T-cell (primary cell): ENCODE measurements at regions not wholly inside any gene's neighbourhood (a gene's known extent, or its start where the extent isn't known, plus 50 kb on each side); places are given as distances from the start of the nearest gene placed in this dataset.

Experiments used
- ATAC-seq, 4 experiments: fragments of 200-7000 bp in 3 of 4; fragments of 150-1000 bp in 1 of 4; cut with Tn5 transposase; replicated peaks in 1 of 4; 1 replicate in 3 of 4; 2 replicates in 1 of 4; pipeline ENCODE4 v1.10.0; 2021; ENCODE audit warnings: moderate library complexity in 3 of 4, mild to moderate bottlenecking in 2 of 4, moderate number of reproducible peaks in 1 of 4
- CTCF ChIA-PET, 2 donors: fragments of 300-600 bp; sonication (Branson Sonifier 250); formaldehyde crosslinking; loops; one replicate each; lab custom pipeline; 2022; ENCODE audit warnings: antibody characterized with exemption in 2 of 2; lab: Charles Lee
- POLR2A ChIA-PET, 2 donors: fragments of 300-600 bp; sonication (Branson Sonifier 250); formaldehyde crosslinking; loops; one replicate each; lab custom pipeline; 2022; ENCODE audit warnings: antibody characterized with exemption in 2 of 2; lab: Charles Lee
- DNase-seq, 35 experiments: peaks; one replicate each; pipeline versions ENCODE4 v3.0.0 to v3.0.0-alpha.2; 2013 to 2023
- H3K27ac ChIP-seq: one replicate; pipeline ENCODE4 v1.5.1; 2013; ENCODE audit warnings: low read length
- H3K27me3 ChIP-seq, 2 experiments: replicated peaks in 1 of 2; 1 replicate in 1 of 2; 2 replicates in 1 of 2; pipeline versions ENCODE4 v1.6.1 to v1.7.0; 2013; ENCODE audit warnings: low read length in 1 of 2, mixed read lengths in 1 of 2; ENCODE audit not compliant: control insufficient read depth in 2 of 2, insufficient read depth in 2 of 2; ENCODE audit errors: extremely low read depth in 1 of 2
- H3K36me3 ChIP-seq, 2 donors: 1 replicate in 1 of 2; 2 replicates in 1 of 2; pipeline versions ENCODE4 v1.6.1 to v1.7.0; 2013; ENCODE audit warnings: low read length in 1 of 2; ENCODE audit not compliant: control insufficient read depth in 2 of 2, insufficient read depth in 1 of 2; ENCODE audit errors: extremely low read depth in 1 of 2
- H3K4me1 ChIP-seq, 2 experiments: 1 replicate in 1 of 2; 2 replicates in 1 of 2; pipeline versions ENCODE4 v1.6.1 to v1.7.0; 2013; ENCODE audit warnings: low read length in 2 of 2, mixed read lengths in 1 of 2; ENCODE audit not compliant: insufficient read depth in 2 of 2, control insufficient read depth in 1 of 2; ENCODE audit errors: extremely low read depth in 1 of 2
- H3K4me3 ChIP-seq, 2 donors: 1 replicate in 1 of 2; 2 replicates in 1 of 2; pipeline versions ENCODE4 v1.5.1 to v1.7.0; 2013; ENCODE audit warnings: mild to moderate bottlenecking in 2 of 2, low read length in 1 of 2, moderate library complexity in 1 of 2; ENCODE audit not compliant: control insufficient read depth in 1 of 2; ENCODE audit errors: extremely low read depth in 1 of 2
- H3K9me3 ChIP-seq: 2 replicates; pipeline ENCODE4 v1.7.0; 2013
- H3K27ac Mint-ChIP-seq, 2 donors: one replicate each; pipeline ENCODE4 v1.8.0; 2020 to 2021; ENCODE audit warnings: mild to moderate bottlenecking in 2 of 2, mixed read lengths in 2 of 2
- H3K27me3 Mint-ChIP-seq, 2 donors: one replicate each; pipeline ENCODE4 v1.8.0; 2021 to 2022; ENCODE audit warnings: mixed read lengths in 2 of 2
- H3K36me3 Mint-ChIP-seq: one replicate; pipeline ENCODE4 v1.8.0; 2021; ENCODE audit warnings: mixed read lengths
- H3K4me1 Mint-ChIP-seq, 3 donors: one replicate each; pipeline ENCODE4 v1.8.0; 2020 to 2022; ENCODE audit warnings: mixed read lengths in 3 of 3, mild to moderate bottlenecking in 1 of 3
- H3K4me3 Mint-ChIP-seq, 3 donors: one replicate each; pipeline ENCODE4 v1.8.0; 2020 to 2022; ENCODE audit warnings: mild to moderate bottlenecking in 3 of 3, mixed read lengths in 3 of 3, moderate library complexity in 3 of 3
- H3K9me3 Mint-ChIP-seq, 3 donors: one replicate each; pipeline ENCODE4 v1.8.0; 2020 to 2022; ENCODE audit warnings: mixed read lengths in 3 of 3
- WGBS: methylation state at CpG from one replicate; pipeline ENCODE4 v1.1.5; 2013; ENCODE audit warnings: missing lambda C conversion rate; ENCODE audit not compliant: insufficient coverage; 5-methylcytosine and 5-hydroxymethylcytosine counted together

- no peaks in the 10 kb centered on the region for H3K36me3 Mint-ChIP-seq
- no peak overlapping the region for H3K27ac ChIP-seq
- CTCF ChIA-PET = interaction anchor here (0.6 kb wide), 2 partner anchors 40 to 569 kb away, joined by 3 read pairs; no protein-coding TSS in a partner anchor
- ATAC-seq = no peak
- H3K4me3 Mint-ChIP-seq = no peak overlapping the region
- peaks cover 6 to 16% (median 9%) of the 10 kb centered on the region in 3 donors for H3K4me1 Mint-ChIP-seq
- WGBS = 70% methylated on average over 24 of the region's 28 CpGs
- H3K4me1 ChIP-seq = peaks cover 2 to 11% of the 10 kb centered on the region in 2 experiments
- H3K27me3 Mint-ChIP-seq = peaks cover 3 to 42% of the 10 kb centered on the region in 2 donors
- H3K4me3 ChIP-seq = no peak overlapping the region
- peaks cover 0 to 54% of the 10 kb centered on the region in 2 experiments for H3K27me3 ChIP-seq
- no peak overlapping the region for H3K27ac Mint-ChIP-seq
- H3K9me3 Mint-ChIP-seq = no peaks in the 10 kb centered on the region
- POLR2A ChIA-PET = no interaction called here
- H3K36me3 ChIP-seq = no peaks in the 10 kb centered on the region
- no peak for DNase-seq
- H3K9me3 ChIP-seq = no peaks in the 10 kb centered on the region
Observed at GRCh38 chr16:85329059-85329812, 217.0 kb upstream of the CIBAR2 start.

GRCh38 chr16:85330006-85330693 is 217.9 kb upstream of the CIBAR2 start:
- ATAC-seq = no peak
- H3K9me3 Mint-ChIP-seq = no peaks in the 10 kb centered on the region
- H3K27ac Mint-ChIP-seq = no peak overlapping the region
- no peaks in the 10 kb centered on the region for H3K36me3 ChIP-seq
- H3K4me3 Mint-ChIP-seq = no peak overlapping the region
- WGBS = 38% methylated on average over 15 of the region's 21 CpGs
- H3K9me3 ChIP-seq = no peaks in the 10 kb centered on the region
- CTCF ChIA-PET = interaction anchor here in 1 of 2 donors (0.5 kb wide), 1 partner anchor 226 kb away, joined by 4 read pairs; no protein-coding TSS in a partner anchor
- no peak overlapping the region for H3K27ac ChIP-seq
- peaks cover 2 to 20% of the 10 kb centered on the region in 2 experiments for H3K4me1 ChIP-seq
- no peaks in the 10 kb centered on the region for H3K36me3 Mint-ChIP-seq
- no peak for DNase-seq
- H3K4me3 ChIP-seq = no peak overlapping the region
- POLR2A ChIA-PET = no interaction called here
- H3K27me3 ChIP-seq = peaks cover 0 to 63% of the 10 kb centered on the region in 2 experiments
- H3K27me3 Mint-ChIP-seq = peaks cover 3 to 44% of the 10 kb centered on the region in 2 donors
- peaks cover 14 to 26% (median 17%) of the 10 kb centered on the region in 3 donors for H3K4me1 Mint-ChIP-seq

GRCh38 chr16:85330694-85331188 is 218.5 kb upstream of the CIBAR2 start:
- H3K36me3 ChIP-seq = no peaks in the 10 kb centered on the region
- ChIA-PET CTCF (interaction anchor here in 1 of 2 donors (0.5 kb wide), 1 partner anchor 226 kb away, joined by 4 read pairs; no protein-coding TSS in a partner anchor), POLR2A (no interaction called here)
- no peak overlapping the region for H3K4me3 ChIP-seq
- Mint-ChIP-seq H3K36me3 (no peaks in the 10 kb centered on the region), H3K4me3 (no peak overlapping the region), H3K4me1 (peaks cover 19 to 31% (median 22%) of the 10 kb centered on the region in 3 donors), H3K27me3 (peaks cover 3 to 49% of the 10 kb centered on the region in 2 donors), H3K9me3 (no peaks in the 10 kb centered on the region), H3K27ac (peak overlapping the region in 1 of 2 donors; percentile 23)
- H3K27me3 ChIP-seq = peaks cover 0 to 69% of the 10 kb centered on the region in 2 experiments
- peaks cover 2 to 26% of the 10 kb centered on the region in 2 experiments for H3K4me1 ChIP-seq
- no peaks in the 10 kb centered on the region for H3K9me3 ChIP-seq
- 9% methylated on average over 1 of the region's 6 CpGs for WGBS
- H3K27ac ChIP-seq = no peak overlapping the region
- DNase-seq = peak in 6 of 35 experiments; percentile 9 to 64 (median 22)
- ATAC-seq = peak in 3 of 4 experiments; percentile 32 to 66 (median 38)

- no peak overlapping the region for H3K27ac Mint-ChIP-seq
- peaks cover 19 to 31% (median 23%) of the 10 kb centered on the region in 3 donors for H3K4me1 Mint-ChIP-seq
- Histone ChIP-seq H3K27ac (no peak overlapping the region), H3K9me3 (no peaks in the 10 kb centered on the region), H3K4me1 (peaks cover 2 to 29% of the 10 kb centered on the region in 2 experiments), H3K36me3 (no peaks in the 10 kb centered on the region), H3K27me3 (peaks cover 0 to 78% of the 10 kb centered on the region in 2 experiments), H3K4me3 (no peak overlapping the region)
- WGBS = 70% methylated on average over 6 of the region's 7 CpGs
- DNase-seq (no peak), ATAC-seq (no peak)
- H3K27me3 Mint-ChIP-seq = peaks cover 3 to 55% of the 10 kb centered on the region in 2 donors
- CTCF ChIA-PET = no interaction called here
- POLR2A ChIA-PET = no interaction called here
- H3K4me3 Mint-ChIP-seq = no peak overlapping the region
- no peaks in the 10 kb centered on the region for H3K36me3 Mint-ChIP-seq
- H3K9me3 Mint-ChIP-seq = no peaks in the 10 kb centered on the region
Observed at GRCh38 chr16:85331688-85332087, 219.4 kb upstream of the CIBAR2 start.

GRCh38 chr16:85332175-85332574 is 219.9 kb upstream of the CIBAR2 start:
- Mint-ChIP-seq H3K27me3 (peaks cover 3 to 52% of the 10 kb centered on the region in 2 donors), H3K9me3 (no peaks in the 10 kb centered on the region), H3K4me1 (peaks cover 19 to 31% (median 23%) of the 10 kb centered on the region in 3 donors), H3K27ac (no peak overlapping the region), H3K4me3 (no peak overlapping the region), H3K36me3 (no peaks in the 10 kb centered on the region)
- Histone ChIP-seq H3K27ac (no peak overlapping the region), H3K27me3 (peaks cover 0 to 82% of the 10 kb centered on the region in 2 experiments), H3K36me3 (no peaks in the 10 kb centered on the region), H3K4me3 (no peak overlapping the region), H3K9me3 (no peaks in the 10 kb centered on the region), H3K4me1 (peaks cover 2 to 29% of the 10 kb centered on the region in 2 experiments)
- ATAC-seq = no peak
- no peak for DNase-seq
- 83% methylated on average over 7 of the region's 12 CpGs for WGBS
- ChIA-PET CTCF (no interaction called here), POLR2A (no interaction called here)

GRCh38 chr16:85333337-85333736 is 221.1 kb upstream of the CIBAR2 start:
- ATAC-seq (no peak), DNase-seq (no peak)
- H3K27me3 Mint-ChIP-seq = peaks cover 3 to 46% of the 10 kb centered on the region in 2 donors
- no peaks in the 10 kb centered on the region for H3K36me3 ChIP-seq
- no peaks in the 10 kb centered on the region for H3K36me3 Mint-ChIP-seq
- no peak overlapping the region for H3K4me3 ChIP-seq
- peaks cover 2 to 29% of the 10 kb centered on the region in 2 experiments for H3K4me1 ChIP-seq
- no peaks in the 10 kb centered on the region for H3K9me3 ChIP-seq
- H3K4me3 Mint-ChIP-seq = no peak overlapping the region
- H3K27ac ChIP-seq = no peak overlapping the region
- peaks cover 19 to 31% (median 23%) of the 10 kb centered on the region in 3 donors for H3K4me1 Mint-ChIP-seq
- ChIA-PET POLR2A (no interaction called here), CTCF (no interaction called here)
- peaks cover 0 to 81% of the 10 kb centered on the region in 2 experiments for H3K27me3 ChIP-seq
- H3K9me3 Mint-ChIP-seq = no peaks in the 10 kb centered on the region
- H3K27ac Mint-ChIP-seq = no peak overlapping the region
- WGBS = 87% methylated on average over 8 of the region's 9 CpGs
